Loucy (cell line): ENCODE measurements at regions not wholly inside any gene's neighbourhood (a gene's known extent, or its start where the extent isn't known, plus 50 kb on each side); places are given as distances from the start of the nearest gene placed in this dataset.

Experiments
- H2AFZ ChIP-seq: fragments of 200-600 bp; sonication (generic); 2 replicates; pipeline ENCODE4 v1.6.0; 2016; ENCODE audit warnings: antibody characterized with exemption, mild to moderate bottlenecking, low read length, moderate library complexity
- H3F3A ChIP-seq: fragments of 200-600 bp; 2 replicates; pipeline ENCODE4 v1.6.0; 2016; ENCODE audit warnings: antibody characterized with exemption, low read depth, mild to moderate bottlenecking
- H3K27me3 ChIP-seq: fragments of 200-600 bp; sonication (generic); 2 replicates; pipeline ENCODE4 v1.6.1; 2014; ENCODE audit warnings: low read length, mild to moderate bottlenecking; ENCODE audit not compliant: insufficient read depth, poor library complexity, severe bottlenecking
- H3K36me3 ChIP-seq: fragments of 200-600 bp; sonication (generic); 2 replicates; pipeline ENCODE4 v1.6.1; 2016; ENCODE audit warnings: low read length; ENCODE audit not compliant: insufficient read depth
- H3K4me1 ChIP-seq: fragments of 200-600 bp; sonication (generic); 2 replicates; pipeline ENCODE4 v1.5.1; 2014; ENCODE audit warnings: low read length, mild to moderate bottlenecking; ENCODE audit not compliant: insufficient read depth, poor library complexity, severe bottlenecking
- H3K4me2 ChIP-seq: fragments of 200-600 bp; sonication (generic); 2 replicates; pipeline ENCODE4 v1.6.0; 2014; ENCODE audit warnings: antibody characterized with exemption, low read length, low read depth, mild to moderate bottlenecking; ENCODE audit not compliant: poor library complexity, severe bottlenecking
- H3K4me3 ChIP-seq: fragments of 200-600 bp; sonication (generic); 2 replicates; pipeline ENCODE4 v1.5.1; 2014; ENCODE audit warnings: low read length, mild to moderate bottlenecking, mixed read lengths; ENCODE audit not compliant: poor library complexity, severe bottlenecking
- H3K79me2 ChIP-seq: fragments of 200-600 bp; sonication (generic); 2 replicates; pipeline ENCODE4 v1.6.1; 2014; ENCODE audit warnings: low read length; ENCODE audit not compliant: insufficient read depth
- H3K9ac ChIP-seq: fragments of 200-600 bp; sonication (generic); 2 replicates; pipeline ENCODE4 v1.6.0; 2014; ENCODE audit warnings: mild to moderate bottlenecking, low read depth, low read length, moderate library complexity; ENCODE audit not compliant: poor library complexity, severe bottlenecking
- H3K9me2 ChIP-seq: fragments of 200-600 bp; sonication (generic); replicated peaks from 2 replicates; pipeline ENCODE4 v1.6.1; 2016; ENCODE audit warnings: low read depth, low read length, mixed read lengths
- H3K9me3 ChIP-seq: fragments of 200-600 bp; sonication (generic); 2 replicates; pipeline ENCODE4 v1.6.1; 2014; ENCODE audit warnings: mild to moderate bottlenecking, antibody characterized with exemption, low read length, low read depth; ENCODE audit not compliant: insufficient read depth
- H4K20me1 ChIP-seq: fragments of 200-600 bp; sonication (generic); 2 replicates; pipeline ENCODE4 v1.6.0; 2014; ENCODE audit warnings: antibody characterized with exemption, low read length, mild to moderate bottlenecking; ENCODE audit not compliant: insufficient read depth, poor library complexity, severe bottlenecking
- EZH2phosphoT487 ChIP-seq: fragments of 200-600 bp; IDR thresholded peaks from 2 replicates; pipeline ENCODE4 v1.6.1; 2018; ENCODE audit warnings: antibody characterized with exemption, mild to moderate bottlenecking, moderate library complexity, borderline replicate concordance
- TF ChIP-seq, protein P1 (sequence below): fragments of 200-600 bp; sonication (generic); conservative IDR thresholded peaks from 2 replicates; pipeline ENCODE4 v1.5.1; 2014; ENCODE audit warnings: mild to moderate bottlenecking, antibody characterized with exemption, low read length

DNA sequence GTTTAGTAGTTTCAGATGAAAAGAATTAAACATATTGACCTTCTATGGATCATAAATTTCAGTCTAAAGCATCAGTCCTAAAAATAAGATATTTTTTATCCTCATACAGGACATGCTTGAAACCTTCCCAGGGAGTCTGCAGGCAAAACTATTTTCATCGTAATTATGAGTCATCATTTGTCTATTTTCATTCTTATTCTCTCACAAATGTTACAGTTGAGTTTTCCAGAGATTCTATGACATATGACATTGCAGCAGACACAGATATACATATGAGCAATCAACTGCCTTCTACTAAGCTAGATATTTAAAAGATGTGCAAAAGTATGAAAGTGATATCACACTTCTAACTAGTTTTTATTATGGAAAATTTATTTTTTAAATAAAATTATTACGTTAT lies 398.0 kb downstream of the MAGEB5 start:
- no peaks in the 10 kb centered on the region for H3F3A ChIP-seq
- no peaks in the 10 kb centered on the region for H3K4me1 ChIP-seq
- no peaks in the 10 kb centered on the region for H3K27me3 ChIP-seq
- no peak overlapping the region for H3K4me3 ChIP-seq
- H4K20me1 ChIP-seq: no peaks in the 10 kb centered on the region
- H3K79me2 ChIP-seq: no peaks in the 10 kb centered on the region
- H2AFZ ChIP-seq: no peak overlapping the region
- no peaks in the 10 kb centered on the region for H3K36me3 ChIP-seq
- TF ChIP-seq, protein P1, sequence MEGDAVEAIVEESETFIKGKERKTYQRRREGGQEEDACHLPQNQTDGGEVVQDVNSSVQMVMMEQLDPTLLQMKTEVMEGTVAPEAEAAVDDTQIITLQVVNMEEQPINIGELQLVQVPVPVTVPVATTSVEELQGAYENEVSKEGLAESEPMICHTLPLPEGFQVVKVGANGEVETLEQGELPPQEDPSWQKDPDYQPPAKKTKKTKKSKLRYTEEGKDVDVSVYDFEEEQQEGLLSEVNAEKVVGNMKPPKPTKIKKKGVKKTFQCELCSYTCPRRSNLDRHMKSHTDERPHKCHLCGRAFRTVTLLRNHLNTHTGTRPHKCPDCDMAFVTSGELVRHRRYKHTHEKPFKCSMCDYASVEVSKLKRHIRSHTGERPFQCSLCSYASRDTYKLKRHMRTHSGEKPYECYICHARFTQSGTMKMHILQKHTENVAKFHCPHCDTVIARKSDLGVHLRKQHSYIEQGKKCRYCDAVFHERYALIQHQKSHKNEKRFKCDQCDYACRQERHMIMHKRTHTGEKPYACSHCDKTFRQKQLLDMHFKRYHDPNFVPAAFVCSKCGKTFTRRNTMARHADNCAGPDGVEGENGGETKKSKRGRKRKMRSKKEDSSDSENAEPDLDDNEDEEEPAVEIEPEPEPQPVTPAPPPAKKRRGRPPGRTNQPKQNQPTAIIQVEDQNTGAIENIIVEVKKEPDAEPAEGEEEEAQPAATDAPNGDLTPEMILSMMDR: no peak
- TF ChIP-seq EZH2phosphoT487: no peak
- no peaks in the 10 kb centered on the region for H3K9me2 ChIP-seq
- no peak overlapping the region for H3K9ac ChIP-seq
- no peak overlapping the region for H3K4me2 ChIP-seq
- H3K9me3 ChIP-seq: no peaks in the 10 kb centered on the region

DNA sequence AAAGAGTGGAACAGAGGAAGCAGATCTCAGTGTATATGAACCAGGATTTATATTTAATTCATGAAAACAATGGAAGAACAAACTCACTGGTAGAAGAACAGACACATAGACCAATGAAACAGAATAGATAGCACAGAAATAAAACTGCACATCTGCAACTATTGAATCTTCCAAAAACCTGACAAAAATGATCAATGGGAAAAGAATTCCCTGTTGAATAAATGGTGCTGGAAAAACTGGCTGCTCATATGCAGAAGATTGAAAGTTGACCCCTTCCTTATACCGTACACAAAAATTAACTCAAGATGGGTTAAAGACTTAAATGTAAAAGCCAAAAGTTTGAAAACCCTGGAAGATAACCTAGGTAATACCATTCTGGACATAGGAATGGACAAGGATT lies 391.0 kb downstream of the MAGEB5 start:
- Histone ChIP-seq H4K20me1 (no peaks in the 10 kb centered on the region), H3K36me3 (no peaks in the 10 kb centered on the region), H3K27me3 (no peaks in the 10 kb centered on the region), H3K9ac (no peak overlapping the region), H2AFZ (no peak overlapping the region), H3K4me3 (no peak overlapping the region), H3K79me2 (no peaks in the 10 kb centered on the region), H3K9me3 (no peaks in the 10 kb centered on the region), H3F3A (no peaks in the 10 kb centered on the region), H3K9me2 (no peaks in the 10 kb centered on the region), H3K4me2 (no peak overlapping the region), H3K4me1 (no peaks in the 10 kb centered on the region)
- TF ChIP-seq EZH2phosphoT487: no peak
- TF ChIP-seq, protein P1: no peak

DNA sequence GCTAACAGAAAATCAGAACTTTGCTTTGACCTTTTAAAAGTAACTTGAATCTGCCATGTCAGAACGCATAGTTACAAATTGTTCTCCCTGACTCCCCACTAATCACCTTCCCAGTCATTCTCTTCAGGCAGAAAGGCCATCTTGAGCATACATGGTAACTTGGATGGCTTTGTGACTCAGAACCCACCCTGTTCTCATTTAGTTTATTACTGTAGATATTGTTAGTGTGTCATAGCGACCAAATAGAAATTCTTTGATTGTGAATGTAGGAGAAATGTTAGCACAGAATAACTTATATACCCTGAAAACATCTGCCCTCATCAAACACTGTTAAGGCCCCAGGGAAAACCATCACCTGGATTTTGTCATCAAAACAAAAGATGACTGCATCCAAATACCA lies 382.0 kb downstream of the MAGEB5 start:
- Histone ChIP-seq H3K9me2 (no peaks in the 10 kb centered on the region), H3K4me2 (no peak overlapping the region), H2AFZ (no peak overlapping the region), H4K20me1 (no peaks in the 10 kb centered on the region), H3K36me3 (no peaks in the 10 kb centered on the region), H3F3A (no peaks in the 10 kb centered on the region), H3K4me3 (no peak overlapping the region), H3K79me2 (no peaks in the 10 kb centered on the region), H3K27me3 (no peaks in the 10 kb centered on the region), H3K9ac (no peak overlapping the region), H3K4me1 (no peaks in the 10 kb centered on the region), H3K9me3 (no peaks in the 10 kb centered on the region)
- no peak for TF ChIP-seq EZH2phosphoT487
- TF ChIP-seq, protein P1: no peak
